ENCODE measurements at regions not wholly inside any gene's neighbourhood (a gene's known extent, or its start where the extent isn't known, plus 50 kb on each side); places are given as distances from the start of the nearest gene placed in this dataset.

DNA sequence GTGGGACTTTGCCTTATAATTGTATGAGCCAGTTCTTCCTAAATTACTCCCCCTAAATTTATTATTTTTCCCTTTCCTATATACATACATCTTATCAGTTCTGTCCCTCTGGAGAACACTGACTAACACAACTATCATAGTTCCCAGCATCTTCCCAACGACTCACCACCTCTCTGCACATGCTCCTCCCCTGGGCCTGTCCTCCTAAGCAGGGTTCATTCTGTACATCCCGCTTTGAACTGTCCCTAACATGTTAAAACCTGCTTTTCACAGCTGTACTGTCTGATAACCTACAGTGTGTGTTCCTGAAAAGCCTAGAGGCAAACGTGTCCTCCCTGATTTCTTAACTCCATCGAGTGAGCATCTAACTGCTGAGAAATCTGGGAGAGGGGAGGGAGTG, 141.7 kb downstream of the EFNB2 start:
- no peak overlapping the region for H3K27ac ChIP-seq
- H3K27me3 ChIP-seq (replicated peaks): no peaks in the 10 kb centered on the region
- no peak for TF ChIP-seq CTCF (IDR thresholded peaks at IDR 0.05; ENCODE audit: low read depth, low read length, missing control alignments)
- no peaks in the 10 kb centered on the region for H3K36me3 ChIP-seq (replicated peaks)
- no peak overlapping the region for H3K4me3 ChIP-seq (ENCODE audit: low read depth, low read length)
- in situ Hi-C loops (cut with HindIII; ENCODE audit: low pct_ligation_motif_present, low sequenced_read_pairs): no loop called here
- DNase-seq: no peak

GRCh38 chr13:106391681-106392080, 143.8 kb downstream of the EFNB2 start:
- no peak for DNase-seq
- H3K36me3 ChIP-seq (replicated peaks): no peaks in the 10 kb centered on the region
- no peak for TF ChIP-seq CTCF (IDR thresholded peaks at IDR 0.05; ENCODE audit: low read depth, low read length, missing control alignments)
- H3K27me3 ChIP-seq (replicated peaks): no peaks in the 10 kb centered on the region
- in situ Hi-C loops (cut with HindIII; ENCODE audit: low pct_ligation_motif_present, low sequenced_read_pairs): no loop called here
- H3K27ac ChIP-seq: no peak overlapping the region
- H3K4me3 ChIP-seq (ENCODE audit: low read depth, low read length): no peak overlapping the region

DNA sequence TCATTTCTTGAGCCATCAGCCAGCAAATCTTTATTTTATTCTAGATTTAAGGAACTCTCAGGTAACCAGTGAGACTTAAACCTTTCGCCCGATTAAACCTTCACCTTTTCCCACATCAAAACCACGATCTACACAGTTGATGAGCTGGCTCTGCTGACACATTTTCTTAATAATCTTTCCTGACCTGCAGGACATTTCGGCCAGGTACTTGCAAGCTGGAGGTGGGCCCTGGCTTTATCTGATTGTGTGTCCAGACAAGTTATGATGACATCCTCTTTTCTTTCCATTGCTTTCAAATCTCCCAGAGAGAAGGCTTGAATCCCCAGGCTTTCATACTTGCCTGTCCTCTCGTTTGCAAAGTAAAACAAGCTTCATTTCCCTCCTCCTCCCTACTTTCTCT, 144.2 kb downstream of the EFNB2 start:
- Histone ChIP-seq H3K27ac (no peak overlapping the region), H3K4me3 (ENCODE audit: low read depth, low read length) (no peak overlapping the region), H3K36me3 (replicated peaks) (no peaks in the 10 kb centered on the region), H3K27me3 (replicated peaks) (no peaks in the 10 kb centered on the region)
- TF ChIP-seq CTCF (IDR thresholded peaks at IDR 0.05; ENCODE audit: low read depth, low read length, missing control alignments): no peak
- DNase-seq: no peak
- in situ Hi-C loops (cut with HindIII; ENCODE audit: low pct_ligation_motif_present, low sequenced_read_pairs): no loop called here

- no peak overlapping the region for H3K4me3 ChIP-seq (ENCODE audit: low read depth, low read length)
- TF ChIP-seq CTCF (IDR thresholded peaks at IDR 0.05; ENCODE audit: low read depth, low read length, missing control alignments): no peak
- DNase-seq: no peak
- H3K27ac ChIP-seq: no peak overlapping the region
- H3K36me3 ChIP-seq (replicated peaks): no peaks in the 10 kb centered on the region
- no peaks in the 10 kb centered on the region for H3K27me3 ChIP-seq (replicated peaks)
- in situ Hi-C loops (cut with HindIII; ENCODE audit: low pct_ligation_motif_present, low sequenced_read_pairs): no loop called here
These were observed 145.1 kb downstream of the EFNB2 start for GRCh38 chr13:106390367-106390766.

GRCh38 chr13:106385654-106386053, 149.8 kb downstream of the EFNB2 start:
- DNase-seq: no peak
- TF ChIP-seq CTCF (IDR thresholded peaks at IDR 0.05; ENCODE audit: low read depth, low read length, missing control alignments): no peak
- in situ Hi-C loops (cut with HindIII; ENCODE audit: low pct_ligation_motif_present, low sequenced_read_pairs): no loop called here
- no peaks in the 10 kb centered on the region for H3K27me3 ChIP-seq (replicated peaks)
- H3K36me3 ChIP-seq (replicated peaks): no peaks in the 10 kb centered on the region
- H3K27ac ChIP-seq: no peak overlapping the region
- H3K4me3 ChIP-seq (ENCODE audit: low read depth, low read length): no peak overlapping the region

DNA sequence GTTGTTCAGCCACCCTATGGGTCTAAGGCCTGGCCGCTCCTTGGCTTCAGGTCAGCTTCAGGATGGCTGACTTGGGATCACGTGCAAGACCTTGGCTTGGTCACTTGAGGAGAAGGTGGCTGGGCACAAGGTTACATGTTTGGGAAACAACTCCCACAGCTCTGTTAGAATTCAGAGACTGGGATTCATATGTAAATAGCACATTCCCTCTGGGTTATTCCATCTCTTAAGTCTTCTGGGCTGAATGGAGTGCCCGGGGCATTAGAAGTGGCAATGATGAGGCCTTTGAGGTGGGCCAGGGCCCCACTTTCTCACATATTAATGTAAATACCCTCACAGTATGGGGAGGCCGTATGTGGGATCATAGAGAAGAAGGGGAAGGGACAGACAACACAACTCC, 150.9 kb downstream of the EFNB2 start:
- in situ Hi-C loops (cut with HindIII; ENCODE audit: low pct_ligation_motif_present, low sequenced_read_pairs): no loop called here
- no peak for TF ChIP-seq CTCF (IDR thresholded peaks at IDR 0.05; ENCODE audit: low read depth, low read length, missing control alignments)
- H3K4me3 ChIP-seq (ENCODE audit: low read depth, low read length): no peak overlapping the region
- no peaks in the 10 kb centered on the region for H3K36me3 ChIP-seq (replicated peaks)
- H3K27me3 ChIP-seq (replicated peaks): no peaks in the 10 kb centered on the region
- no peak overlapping the region for H3K27ac ChIP-seq
- DNase-seq: no peak

Data from brain microvascular endothelial cell (primary cell).